AG04449 (cell line): ENCODE measurements at regions not wholly inside any gene's neighbourhood (a gene's known extent, or its start where the extent isn't known, plus 50 kb on each side); places are given as distances from the start of the nearest gene placed in this dataset.

Experiments used
- CTCF ChIA-PET: fragments of 350-600 bp; formaldehyde crosslinking; extraction: SDS; loops from one replicate; lab custom pipeline; 2021; ENCODE audit warnings: antibody characterized with exemption; lab: Yijun Ruan, JAX
- POLR2A ChIA-PET: fragments of 400-600, 350-600 bp; formaldehyde crosslinking; extraction: SDS; loops from one replicate; lab custom pipeline; 2020; ENCODE audit warnings: antibody characterized with exemption, inconsistent platforms; lab: Yijun Ruan, JAX
- DNase-seq: peaks from one replicate; pipeline ENCODE4 v3.0.0-alpha.2; 2010; ENCODE audit warnings: low read depth, low spot score
- H3K4me3 ChIP-seq: 2 replicates; pipeline ENCODE4 v1.5.1; 2011; ENCODE audit warnings: low read depth, mild to moderate bottlenecking, control low read depth, low read length
- CTCF ChIP-seq: IDR thresholded peaks from one replicate; pipeline ENCODE4 v1.5.1; 2011; ENCODE audit warnings: mild to moderate bottlenecking, moderate library complexity, low read length, control low read depth, inconsistent platforms; ENCODE audit not compliant: insufficient read depth; ENCODE audit errors: missing control alignments

- POLR2A ChIA-PET, result no interaction called here
- CTCF ChIA-PET, result no interaction called here
- no peak for TF ChIP-seq CTCF
- no peak for DNase-seq
- no peak overlapping the region for H3K4me3 ChIP-seq
Measured at GRCh38 chr7:31236868-31237267, 103.7 kb downstream of the NEUROD6 start.

DNA sequence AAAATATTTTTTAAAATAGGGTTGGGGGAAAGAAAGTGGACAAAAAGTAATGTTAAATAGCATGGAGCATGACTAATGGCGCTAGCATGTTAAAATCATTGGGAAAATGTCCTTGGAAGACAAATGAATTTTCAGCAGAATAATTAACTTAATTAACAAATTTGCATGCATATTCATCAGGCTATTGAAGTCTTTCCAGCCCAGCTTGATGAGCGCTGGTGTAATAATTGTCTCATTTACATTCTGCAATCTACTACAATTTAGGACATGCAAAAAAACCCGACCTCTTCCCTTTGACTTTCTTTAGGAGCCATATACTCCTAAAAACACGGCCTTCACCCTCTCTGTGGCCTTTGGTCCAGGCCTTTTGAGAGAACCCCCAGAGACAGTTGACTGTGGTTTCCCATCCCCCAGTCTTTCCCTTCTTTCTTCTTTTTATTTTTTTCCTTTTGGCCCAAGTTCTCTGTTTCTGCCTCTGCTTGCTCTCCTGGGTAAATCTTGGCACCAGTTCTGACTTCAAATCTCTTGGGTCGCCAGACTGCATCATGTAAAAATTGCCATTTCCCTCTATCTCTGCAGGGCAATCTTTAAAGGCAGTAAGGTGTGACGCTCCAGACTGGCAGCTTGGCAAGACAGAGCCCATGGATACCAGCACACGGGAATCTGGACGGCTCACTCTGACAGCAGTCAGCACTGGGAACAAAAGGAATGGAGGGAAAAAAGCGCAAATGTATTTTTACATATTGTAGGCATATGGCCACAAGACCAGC lies 105.5 kb downstream of the NEUROD6 start:
- CTCF ChIA-PET, result no interaction called here
- DNase-seq, result no peak
- POLR2A ChIA-PET, result no interaction called here
- TF ChIP-seq CTCF, result no peak
- H3K4me3 ChIP-seq, result no peak overlapping the region

- TF ChIP-seq CTCF, result no peak
- POLR2A ChIA-PET, result no interaction called here
- no peak for DNase-seq
- no peak overlapping the region for H3K4me3 ChIP-seq
- CTCF ChIA-PET, result no interaction called here
Measured at GRCh38 chr7:31228957-31229356, 111.6 kb downstream of the NEUROD6 start.

DNA sequence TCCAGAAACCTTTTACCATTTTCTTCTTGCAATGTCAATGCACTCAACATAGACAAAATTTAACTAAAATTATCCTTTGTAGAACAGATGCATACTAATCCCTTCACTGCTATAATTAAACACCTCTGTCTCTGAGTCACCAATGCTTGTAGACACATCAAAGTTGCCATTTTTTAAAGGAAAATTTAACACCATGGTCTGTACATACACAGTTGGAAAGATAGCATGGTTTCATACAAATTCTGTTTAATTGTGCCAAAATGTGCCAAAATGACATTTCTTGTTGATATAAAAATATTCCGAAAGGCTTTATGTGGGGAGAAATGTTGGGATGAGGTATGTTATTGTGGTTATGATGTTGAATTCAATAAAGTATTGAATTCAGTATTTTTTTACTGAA lies 125.8 kb downstream of the NEUROD6 start:
- ChIA-PET CTCF (interaction anchor here (0.7 kb wide), 1 partner anchor 475 kb away, joined by 3 read pairs; no protein-coding TSS in a partner anchor), POLR2A (no interaction called here)
- TF ChIP-seq CTCF, result no peak
- H3K4me3 ChIP-seq, result no peak overlapping the region
- DNase-seq, result no peak

DNA sequence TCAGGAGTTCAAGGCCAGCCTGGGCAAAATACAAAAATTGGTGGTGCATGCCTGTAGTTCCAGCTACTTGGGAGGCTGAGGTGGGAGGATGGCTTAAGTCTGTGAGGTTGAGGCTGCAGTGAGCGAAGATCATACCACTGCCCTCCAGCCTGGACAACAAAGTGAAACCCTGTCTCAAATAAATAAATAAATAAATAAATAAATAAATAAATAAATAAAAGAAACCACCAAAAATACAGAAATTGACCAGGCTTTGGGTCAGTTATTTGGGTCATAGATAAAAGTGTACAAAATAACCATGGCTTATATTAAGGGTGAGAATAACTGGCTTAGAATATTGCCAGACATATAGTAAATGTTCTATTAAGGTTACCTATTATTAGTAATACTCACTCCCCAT lies 129.2 kb downstream of the NEUROD6 start:
- ChIA-PET POLR2A (no interaction called here), CTCF (no interaction called here)
- H3K4me3 ChIP-seq, result no peak overlapping the region
- no peak for DNase-seq
- no peak for TF ChIP-seq CTCF

GRCh38 chr7:31204071-31204470 lies 136.5 kb downstream of the NEUROD6 start:
- CTCF ChIA-PET, result no interaction called here
- POLR2A ChIA-PET, result no interaction called here
- no peak for TF ChIP-seq CTCF
- H3K4me3 ChIP-seq, result no peak overlapping the region
- no peak for DNase-seq
